ENCODE measurements at regions not wholly inside any gene's neighbourhood (a gene's known extent, or its start where the extent isn't known, plus 50 kb on each side); places are given as distances from the start of the nearest gene placed in this dataset.

- TF ChIP-seq GATA2 (IDR thresholded peaks at IDR 0.05; ENCODE audit: low read depth, low read length), result no peak
- no peak for TF ChIP-seq GATA3 (IDR thresholded peaks at IDR 0.05; ENCODE audit: low read depth, low read length)
Measured at GRCh38 chr10:27355918-27356573, 115.4 kb upstream of the ACBD5 start.
